Stomach (tissue), 8 donors: ENCODE measurements at regions not wholly inside any gene's neighbourhood (a gene's known extent, or its start where the extent isn't known, plus 50 kb on each side); places are given as distances from the start of the nearest gene placed in this dataset.

Experiments
- DNase-seq, 2 donors: peaks; one replicate each; pipeline versions ENCODE4 v3.0.0 to v3.0.0-alpha.2; 2013 to 2019
- H3K27ac ChIP-seq, 5 donors: fragments of 200-600 bp in 4 of 5; sonication (generic) in 4 of 5; one replicate each; pipeline ENCODE4 v1.5.1; 2013 to 2019; ENCODE audit warnings: mild to moderate bottlenecking in 1 of 5, moderate library complexity in 1 of 5
- H3K27me3 ChIP-seq, 3 donors: fragments of 200-600 bp; sonication (generic); one replicate each; pipeline ENCODE4 v1.5.1; 2017 to 2019; ENCODE audit warnings: mixed run types in 1 of 3
- H3K36me3 ChIP-seq, 4 donors: fragments of 200-600 bp; sonication (generic); 1 replicate in 3 of 4; 2 replicates in 1 of 4; pipeline ENCODE4 v1.5.1; 2016 to 2019
- H3K4me1 ChIP-seq, 4 donors: fragments of 200-600 bp; sonication (generic); one replicate each; pipeline ENCODE4 v1.5.1; 2016 to 2019
- H3K4me3 ChIP-seq, 4 donors: fragments of 200-600 bp; sonication (generic) in 3 of 4; one replicate each; pipeline ENCODE4 v1.5.1; 2016 to 2019; ENCODE audit warnings: mild to moderate bottlenecking in 1 of 4
- H3K9me3 ChIP-seq, 4 donors: fragments of 200-600 bp; sonication (generic); one replicate each; pipeline ENCODE4 v1.5.1; 2016 to 2019
- CTCF ChIP-seq, 7 experiments: fragments of 450-650 bp in 4 of 7; fragments of 200-600 bp in 3 of 7; sonication (generic) in 3 of 7; IDR thresholded peaks; one replicate each; pipeline ENCODE4 v1.5.1; 2016 to 2019; ENCODE audit warnings: antibody characterized with exemption in 7 of 7, control low read depth in 2 of 7, mild to moderate bottlenecking in 1 of 7
- EP300 ChIP-seq: sonication (generic); formaldehyde crosslinking; IDR thresholded peaks from one replicate; pipeline ENCODE4 v1.6.1; 2017; ENCODE audit warnings: antibody characterized with exemption
- POLR2A ChIP-seq, 4 donors: fragments of 450-650 bp; IDR thresholded peaks; one replicate each; pipeline ENCODE4 v1.6.1; 2016; ENCODE audit warnings: antibody characterized with exemption in 4 of 4, control low read depth in 2 of 4, mild to moderate bottlenecking in 1 of 4, moderate library complexity in 1 of 4
- POLR2AphosphoS5 ChIP-seq, 3 donors: sonication (generic); formaldehyde crosslinking; IDR thresholded peaks; one replicate each; pipeline ENCODE4 v1.6.1; 2016; ENCODE audit warnings: antibody characterized with exemption in 3 of 3
- WGBS, 5 donors: extraction: QIAGEN DNeasy Blood & Tissue Kit in 3 of 5; methylation state at CpG; one replicate each; pipeline versions ENCODE4 v1.1.5 to v1.1.7; 2013 to 2018; 5-methylcytosine and 5-hydroxymethylcytosine counted together
- intact Hi-C: fragments of 100-400 bp; cut with DNase I; formaldehyde crosslinking; loops from one replicate; pipeline ENCODE4 v1.15.1; 2023; ENCODE audit warnings: low total_unique reads
- donor health status: healthy with polysubstance abuse.
- donor health status: Bipolar disorder and iron deficiency.
- donor health status: healthy.

- WGBS, 5 donors: 40 to 53% (median 42%) methylated on average over 4 of the region's 4 CpGs
- TF ChIP-seq POLR2AphosphoS5 (IDR thresholded peaks at IDR 0.05) (peak in 2 of 3 donors; percentile 62 to 68), POLR2A (IDR thresholded peaks at IDR 0.05) (no peak)
- peaks cover 23 to 45% (median 27%) of the 10 kb centered on the region in 4 donors for H3K4me1 ChIP-seq
- peak overlapping the region in 2 of 5 donors; percentile 8 to 51 for H3K27ac ChIP-seq
- no peaks in the 10 kb centered on the region for H3K27me3 ChIP-seq
- no peaks in the 10 kb centered on the region for H3K9me3 ChIP-seq
- intact Hi-C loops: no loop called here
- H3K4me3 ChIP-seq: no peak overlapping the region
- peak; percentile 36 to 55 for DNase-seq
- H3K36me3 ChIP-seq: no peaks in the 10 kb centered on the region
Measured at GRCh38 chr1:9435153-9435636, 104.1 kb upstream of the SLC25A33 start.

GRCh38 chr1:9435854-9436640 is 103.2 kb upstream of the SLC25A33 start:
- Histone ChIP-seq H3K4me1 (peaks cover 26 to 50% (median 27%) of the 10 kb centered on the region in 4 donors), H3K36me3 (no peaks in the 10 kb centered on the region), H3K27me3 (no peaks in the 10 kb centered on the region), H3K27ac (peak overlapping the region in 3 of 5 donors; percentile 30 to 78 (median 51)), H3K9me3 (no peaks in the 10 kb centered on the region), H3K4me3 (no peak overlapping the region)
- WGBS, 5 donors: 44 to 60% (median 50%) methylated on average over 5 of the region's 5 CpGs
- DNase-seq: no peak
- peak in 1 of 3 donors; percentile 56 for TF ChIP-seq POLR2AphosphoS5 (IDR thresholded peaks at IDR 0.05)
- TF ChIP-seq POLR2A (IDR thresholded peaks at IDR 0.05): no peak
- TF ChIP-seq EP300: no peak
- intact Hi-C loops: no loop called here

GRCh38 chr1:9437961-9438430 is 101.3 kb upstream of the SLC25A33 start:
- intact Hi-C loops: no loop called here
- 64 to 76% (median 75%) methylated on average over 13 to 14 of the region's 14 CpGs for WGBS, 5 donors
- peaks cover 26 to 58% (median 33%) of the 10 kb centered on the region in 4 donors for H3K4me1 ChIP-seq
- H3K27ac ChIP-seq: peak overlapping the region; percentile 37 to 79 (median 68)
- no peaks in the 10 kb centered on the region for H3K27me3 ChIP-seq
- no peaks in the 10 kb centered on the region for H3K9me3 ChIP-seq
- TF ChIP-seq CTCF (IDR thresholded peaks at IDR 0.05): no peak
- no peak for TF ChIP-seq EP300
- no peak for TF ChIP-seq POLR2A (IDR thresholded peaks at IDR 0.05)
- TF ChIP-seq POLR2AphosphoS5 (IDR thresholded peaks at IDR 0.05): no peak
- no peak overlapping the region for H3K4me3 ChIP-seq
- no peaks in the 10 kb centered on the region for H3K36me3 ChIP-seq
- DNase-seq: peak in 1 of 2 donors; percentile 47

- H3K4me3 ChIP-seq: no peak overlapping the region
- peak overlapping the region; percentile 46 to 79 (median 68) for H3K27ac ChIP-seq
- no peaks in the 10 kb centered on the region for H3K27me3 ChIP-seq
- H3K4me1 ChIP-seq: peaks cover 26 to 58% (median 33%) of the 10 kb centered on the region in 4 donors
- peak; percentile 44 to 70 for DNase-seq
- intact Hi-C loops: no loop called here
- no peaks in the 10 kb centered on the region for H3K36me3 ChIP-seq
- 24 to 46% (median 32%) methylated on average over 12 of the region's 12 CpGs for WGBS, 5 donors
- H3K9me3 ChIP-seq: no peaks in the 10 kb centered on the region
- peak in 2 of 3 donors; percentile 6 to 55 for TF ChIP-seq POLR2AphosphoS5 (IDR thresholded peaks at IDR 0.05)
- no peak for TF ChIP-seq CTCF (IDR thresholded peaks at IDR 0.05)
- no peak for TF ChIP-seq EP300
- no peak for TF ChIP-seq POLR2A (IDR thresholded peaks at IDR 0.05)
Measured at GRCh38 chr1:9438431-9439073, 100.7 kb upstream of the SLC25A33 start.

- 70 to 74% (median 71%) methylated on average over 9 of the region's 9 CpGs for WGBS, 5 donors
- Histone ChIP-seq H3K27me3 (no peaks in the 10 kb centered on the region), H3K4me1 (peaks cover 26 to 58% (median 33%) of the 10 kb centered on the region in 4 donors), H3K9me3 (no peaks in the 10 kb centered on the region), H3K36me3 (no peaks in the 10 kb centered on the region), H3K4me3 (no peak overlapping the region), H3K27ac (peak overlapping the region in 4 of 5 donors; percentile 46 to 79 (median 73))
- TF ChIP-seq CTCF (IDR thresholded peaks at IDR 0.05): no peak
- intact Hi-C loops: no loop called here
- peak in 1 of 2 donors; percentile 60 for DNase-seq
Measured at GRCh38 chr1:9439074-9439761, 100.0 kb upstream of the SLC25A33 start.
